GM12878 (cell line): ENCODE measurements at regions not wholly inside any gene's neighbourhood (a gene's known extent, or its start where the extent isn't known, plus 50 kb on each side); places are given as distances from the start of the nearest gene placed in this dataset.

ENCODE experiments used
- BCL11A ChIP-seq: IDR thresholded peaks from 2 replicates; pipeline ENCODE4 v1.6.1; 2011; ENCODE audit warnings: low read depth, low read length
- CHD2 ChIP-seq: IDR thresholded peaks from 2 replicates; pipeline ENCODE4 v1.6.1; 2011; ENCODE audit warnings: low read depth, low read length, improper control_type of control experiment, borderline replicate concordance
- CREM ChIP-seq: IDR thresholded peaks from 2 replicates; pipeline ENCODE4 v1.6.1; 2014; ENCODE audit warnings: antibody characterized with exemption, low read depth
- EGR1 ChIP-seq, 2 experiments: IDR thresholded peaks; 1 replicate in 1 of 2; 2 replicates in 1 of 2; pipeline ENCODE4 v1.6.1; 2011 to 2012; ENCODE audit warnings: low read depth in 2 of 2, low read length in 2 of 2, borderline replicate concordance in 1 of 2, mild to moderate bottlenecking in 1 of 2, moderate library complexity in 1 of 2
- GATAD2B ChIP-seq: fragments of 450-650 bp; conservative IDR thresholded peaks from 2 replicates; pipeline ENCODE4 v1.6.1; 2017; ENCODE audit warnings: low read depth, mild to moderate bottlenecking, moderate library complexity
- IKZF2 ChIP-seq, 2 experiments: fragments of 450-650 bp; IDR thresholded peaks; 2 replicates each; pipeline ENCODE4 v1.6.1; 2017; ENCODE audit warnings: mild to moderate bottlenecking in 2 of 2, moderate library complexity in 2 of 2
- MTA3 ChIP-seq: IDR thresholded peaks from 2 replicates; pipeline ENCODE4 v1.6.1; 2012; ENCODE audit warnings: low read length, inconsistent platforms, borderline replicate concordance
- NFYB ChIP-seq: IDR thresholded peaks from 2 replicates; pipeline ENCODE4 v1.6.1; 2011; ENCODE audit warnings: low read depth, mild to moderate bottlenecking, low read length, improper control_type of control experiment, moderate library complexity; ENCODE audit not compliant: insufficient read depth
- PAX8 ChIP-seq: fragments of 450-650 bp; IDR thresholded peaks from 2 replicates; pipeline ENCODE4 v1.6.1; 2017; ENCODE audit warnings: mild to moderate bottlenecking, moderate library complexity
- RAD21 ChIP-seq: IDR thresholded peaks from 2 replicates; pipeline ENCODE4 v1.6.1; 2011; ENCODE audit warnings: mild to moderate bottlenecking, low read depth, low read length, moderate library complexity; ENCODE audit not compliant: insufficient read depth
- RUNX3 ChIP-seq: IDR thresholded peaks from 2 replicates; pipeline ENCODE4 v1.6.1; 2012; ENCODE audit warnings: low read length, inconsistent platforms
- SMAD5 ChIP-seq: IDR thresholded peaks from 2 replicates; pipeline ENCODE4 v1.6.1; 2016; ENCODE audit warnings: antibody characterized with exemption, low read depth
- SP1 ChIP-seq: IDR thresholded peaks from one replicate; pipeline ENCODE4 v1.6.1; 2011; ENCODE audit warnings: low read depth, low read length
- SPI1 ChIP-seq: IDR thresholded peaks from 2 replicates; pipeline ENCODE4 v1.6.1; 2011; ENCODE audit warnings: low read depth, mild to moderate bottlenecking, low read length, moderate library complexity, borderline replicate concordance; ENCODE audit not compliant: insufficient read depth
- TCF3 ChIP-seq: IDR thresholded peaks from 2 replicates; pipeline ENCODE4 v1.6.1; 2012; ENCODE audit warnings: low read depth, mild to moderate bottlenecking, low read length, borderline replicate concordance; ENCODE audit not compliant: insufficient read depth
- YY1 ChIP-seq: IDR thresholded peaks from 2 replicates; pipeline ENCODE4 v1.6.1; 2011; ENCODE audit warnings: low read depth, mild to moderate bottlenecking, low read length
- ZBED1 ChIP-seq: IDR thresholded peaks from 2 replicates; pipeline ENCODE4 v1.6.1; 2016; ENCODE audit warnings: borderline replicate concordance
- TF ChIP-seq, protein P1 (sequence below): fragments of 450-650 bp; formaldehyde crosslinking; IDR thresholded peaks from 2 replicates; pipeline ENCODE4 v1.4.0; 2020; ENCODE audit warnings: mild to moderate bottlenecking, moderate library complexity
- TF ChIP-seq, protein P2 (sequence below): IDR thresholded peaks from 2 replicates; pipeline ENCODE4 v1.6.1; 2011; ENCODE audit warnings: borderline replicate concordance, low read depth, mild to moderate bottlenecking, moderate library complexity, low read length; ENCODE audit not compliant: insufficient read depth, poor library complexity, severe bottlenecking
- TF ChIP-seq, protein P3 (sequence below): fragments of 450-650 bp; IDR thresholded peaks from 2 replicates; pipeline ENCODE4 v1.6.1; 2017; ENCODE audit warnings: low read depth, mild to moderate bottlenecking, moderate library complexity
- TF ChIP-seq, protein P4 (sequence below): fragments of 150-350 bp; IDR thresholded peaks from 2 replicates; pipeline ENCODE4 v1.6.1; 2014; ENCODE audit warnings: mild to moderate bottlenecking, low read depth, low read length

DNA sequence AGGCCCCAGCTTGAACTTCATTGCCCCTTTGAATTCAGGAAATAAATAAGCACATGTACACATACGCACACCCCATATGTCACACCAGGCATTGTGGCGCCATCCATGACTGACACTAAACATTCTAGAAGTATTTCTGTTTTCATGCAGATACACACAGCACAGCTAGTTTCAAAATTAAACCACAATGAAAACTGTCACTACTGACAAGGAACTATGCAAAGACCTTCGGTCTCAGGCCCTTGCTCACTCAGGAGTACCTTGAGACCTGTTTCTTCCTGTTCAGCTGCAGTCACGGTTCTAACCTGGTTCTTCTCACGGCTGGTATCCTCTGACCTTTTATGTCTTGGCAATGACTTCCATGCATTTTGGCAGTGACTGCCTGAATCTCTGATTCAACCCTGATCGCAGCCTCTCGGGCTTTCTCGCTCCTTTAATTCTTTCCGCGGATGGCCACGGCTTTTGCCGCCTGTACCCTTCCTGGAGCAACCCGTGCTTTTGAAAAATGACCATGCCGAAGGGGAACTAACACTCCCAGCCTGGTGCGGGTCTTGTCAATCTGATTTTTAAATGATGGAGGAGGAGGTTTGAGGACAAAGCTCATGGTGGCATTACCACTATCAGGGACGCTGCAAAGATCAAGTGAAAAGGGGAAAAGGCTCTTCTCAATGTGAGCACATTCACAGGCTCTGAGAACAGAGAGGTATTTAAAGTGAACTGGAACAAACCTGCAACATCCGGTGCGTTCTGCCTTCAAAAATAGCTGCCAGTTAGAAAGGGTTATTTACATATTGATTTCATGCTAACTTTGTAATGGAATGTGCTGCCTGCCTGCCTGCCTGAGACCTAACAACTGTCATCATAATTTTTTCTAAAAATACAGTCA is 384.6 kb downstream of the RRAGC start (continued):
- TF ChIP-seq, protein P1, sequence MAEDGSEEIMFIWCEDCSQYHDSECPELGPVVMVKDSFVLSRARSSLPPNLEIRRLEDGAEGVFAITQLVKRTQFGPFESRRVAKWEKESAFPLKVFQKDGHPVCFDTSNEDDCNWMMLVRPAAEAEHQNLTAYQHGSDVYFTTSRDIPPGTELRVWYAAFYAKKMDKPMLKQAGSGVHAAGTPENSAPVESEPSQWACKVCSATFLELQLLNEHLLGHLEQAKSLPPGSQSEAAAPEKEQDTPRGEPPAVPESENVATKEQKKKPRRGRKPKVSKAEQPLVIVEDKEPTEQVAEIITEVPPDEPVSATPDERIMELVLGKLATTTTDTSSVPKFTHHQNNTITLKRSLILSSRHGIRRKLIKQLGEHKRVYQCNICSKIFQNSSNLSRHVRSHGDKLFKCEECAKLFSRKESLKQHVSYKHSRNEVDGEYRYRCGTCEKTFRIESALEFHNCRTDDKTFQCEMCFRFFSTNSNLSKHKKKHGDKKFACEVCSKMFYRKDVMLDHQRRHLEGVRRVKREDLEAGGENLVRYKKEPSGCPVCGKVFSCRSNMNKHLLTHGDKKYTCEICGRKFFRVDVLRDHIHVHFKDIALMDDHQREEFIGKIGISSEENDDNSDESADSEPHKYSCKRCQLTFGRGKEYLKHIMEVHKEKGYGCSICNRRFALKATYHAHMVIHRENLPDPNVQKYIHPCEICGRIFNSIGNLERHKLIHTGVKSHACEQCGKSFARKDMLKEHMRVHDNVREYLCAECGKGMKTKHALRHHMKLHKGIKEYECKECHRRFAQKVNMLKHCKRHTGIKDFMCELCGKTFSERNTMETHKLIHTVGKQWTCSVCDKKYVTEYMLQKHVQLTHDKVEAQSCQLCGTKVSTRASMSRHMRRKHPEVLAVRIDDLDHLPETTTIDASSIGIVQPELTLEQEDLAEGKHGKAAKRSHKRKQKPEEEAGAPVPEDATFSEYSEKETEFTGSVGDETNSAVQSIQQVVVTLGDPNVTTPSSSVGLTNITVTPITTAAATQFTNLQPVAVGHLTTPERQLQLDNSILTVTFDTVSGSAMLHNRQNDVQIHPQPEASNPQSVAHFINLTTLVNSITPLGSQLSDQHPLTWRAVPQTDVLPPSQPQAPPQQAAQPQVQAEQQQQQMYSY (CRISPR knock-in tag) = no peak
- TF ChIP-seq NFYB (peak; percentile 39; the same call in 1 of the 2 replicates), SP1 (peak; percentile 33), RUNX3 (peak; percentile 89), PAX8 (0 out of 2 replicates have a peak, but pooled peaks have one; percentile 51), IKZF2 (IDR thresholded peaks at IDR 0.05) (peak; percentile 23 to 24; a peak in 1 of 4 replicates), GATAD2B (0 out of 2 replicates have a peak, but pooled peaks have one; percentile 41), BCL11A (no peak), SMAD5 (0 out of 2 replicates have a peak, but pooled peaks have one; percentile 52), CREM (peak; percentile 44; the same call in 1 of the 2 replicates), RAD21 (peak; percentile 21; the same call in 1 of the 2 replicates), MTA3 (peak; percentile 9; the same call in 1 of the 2 replicates), SPI1 (peak; percentile 31; the same call in 1 of the 2 replicates), EGR1 (IDR thresholded peaks at IDR 0.05; ENCODE audit: borderline replicate concordance in 1 of 2, low read depth in 2 of 2, low read length in 2 of 2) (no peak), TCF3 (0 out of 2 replicates have a peak, but pooled peaks have one; percentile 29), YY1 (0 out of 2 replicates have a peak, but pooled peaks have one; percentile 8), CHD2 (peak; percentile 49; the same call in 1 of the 2 replicates), ZBED1 (0 out of 2 replicates have a peak, but pooled peaks have one; percentile 27)
- TF ChIP-seq, protein P2, sequence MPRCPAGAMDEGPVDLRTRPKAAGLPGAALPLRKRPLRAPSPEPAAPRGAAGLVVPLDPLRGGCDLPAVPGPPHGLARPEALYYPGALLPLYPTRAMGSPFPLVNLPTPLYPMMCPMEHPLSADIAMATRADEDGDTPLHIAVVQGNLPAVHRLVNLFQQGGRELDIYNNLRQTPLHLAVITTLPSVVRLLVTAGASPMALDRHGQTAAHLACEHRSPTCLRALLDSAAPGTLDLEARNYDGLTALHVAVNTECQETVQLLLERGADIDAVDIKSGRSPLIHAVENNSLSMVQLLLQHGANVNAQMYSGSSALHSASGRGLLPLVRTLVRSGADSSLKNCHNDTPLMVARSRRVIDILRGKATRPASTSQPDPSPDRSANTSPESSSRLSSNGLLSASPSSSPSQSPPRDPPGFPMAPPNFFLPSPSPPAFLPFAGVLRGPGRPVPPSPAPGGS = peak; percentile 40
- TF ChIP-seq, protein P3, sequence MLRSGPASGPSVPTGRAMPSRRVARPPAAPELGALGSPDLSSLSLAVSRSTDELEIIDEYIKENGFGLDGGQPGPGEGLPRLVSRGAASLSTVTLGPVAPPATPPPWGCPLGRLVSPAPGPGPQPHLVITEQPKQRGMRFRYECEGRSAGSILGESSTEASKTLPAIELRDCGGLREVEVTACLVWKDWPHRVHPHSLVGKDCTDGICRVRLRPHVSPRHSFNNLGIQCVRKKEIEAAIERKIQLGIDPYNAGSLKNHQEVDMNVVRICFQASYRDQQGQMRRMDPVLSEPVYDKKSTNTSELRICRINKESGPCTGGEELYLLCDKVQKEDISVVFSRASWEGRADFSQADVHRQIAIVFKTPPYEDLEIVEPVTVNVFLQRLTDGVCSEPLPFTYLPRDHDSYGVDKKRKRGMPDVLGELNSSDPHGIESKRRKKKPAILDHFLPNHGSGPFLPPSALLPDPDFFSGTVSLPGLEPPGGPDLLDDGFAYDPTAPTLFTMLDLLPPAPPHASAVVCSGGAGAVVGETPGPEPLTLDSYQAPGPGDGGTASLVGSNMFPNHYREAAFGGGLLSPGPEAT = 0 out of 2 replicates have a peak, but pooled peaks have one; percentile 34
- TF ChIP-seq, protein P4, sequence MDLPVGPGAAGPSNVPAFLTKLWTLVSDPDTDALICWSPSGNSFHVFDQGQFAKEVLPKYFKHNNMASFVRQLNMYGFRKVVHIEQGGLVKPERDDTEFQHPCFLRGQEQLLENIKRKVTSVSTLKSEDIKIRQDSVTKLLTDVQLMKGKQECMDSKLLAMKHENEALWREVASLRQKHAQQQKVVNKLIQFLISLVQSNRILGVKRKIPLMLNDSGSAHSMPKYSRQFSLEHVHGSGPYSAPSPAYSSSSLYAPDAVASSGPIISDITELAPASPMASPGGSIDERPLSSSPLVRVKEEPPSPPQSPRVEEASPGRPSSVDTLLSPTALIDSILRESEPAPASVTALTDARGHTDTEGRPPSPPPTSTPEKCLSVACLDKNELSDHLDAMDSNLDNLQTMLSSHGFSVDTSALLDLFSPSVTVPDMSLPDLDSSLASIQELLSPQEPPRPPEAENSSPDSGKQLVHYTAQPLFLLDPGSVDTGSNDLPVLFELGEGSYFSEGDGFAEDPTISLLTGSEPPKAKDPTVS = peak; percentile 67; the same call in 1 of the 2 replicates
